DOHH2 (cell line): ENCODE measurements at regions not wholly inside any gene's neighbourhood (a gene's known extent, or its start where the extent isn't known, plus 50 kb on each side); places are given as distances from the start of the nearest gene placed in this dataset.

Experiments
- CTCF ChIP-seq: fragments of 200-600 bp; sonication (generic); IDR thresholded peaks from one replicate; pipeline ENCODE4 v1.5.1; 2014; ENCODE audit warnings: antibody characterized with exemption, mild to moderate bottlenecking, low read depth, low read length; ENCODE audit not compliant: poor library complexity, severe bottlenecking
- EZH2phosphoT487 ChIP-seq: fragments of 200-600 bp; sonication (generic); IDR thresholded peaks from 2 replicates; pipeline ENCODE4 v1.6.1; 2017; ENCODE audit warnings: borderline replicate concordance, mild to moderate bottlenecking, antibody characterized with exemption, low read length, moderate library complexity, mixed read lengths

DNA sequence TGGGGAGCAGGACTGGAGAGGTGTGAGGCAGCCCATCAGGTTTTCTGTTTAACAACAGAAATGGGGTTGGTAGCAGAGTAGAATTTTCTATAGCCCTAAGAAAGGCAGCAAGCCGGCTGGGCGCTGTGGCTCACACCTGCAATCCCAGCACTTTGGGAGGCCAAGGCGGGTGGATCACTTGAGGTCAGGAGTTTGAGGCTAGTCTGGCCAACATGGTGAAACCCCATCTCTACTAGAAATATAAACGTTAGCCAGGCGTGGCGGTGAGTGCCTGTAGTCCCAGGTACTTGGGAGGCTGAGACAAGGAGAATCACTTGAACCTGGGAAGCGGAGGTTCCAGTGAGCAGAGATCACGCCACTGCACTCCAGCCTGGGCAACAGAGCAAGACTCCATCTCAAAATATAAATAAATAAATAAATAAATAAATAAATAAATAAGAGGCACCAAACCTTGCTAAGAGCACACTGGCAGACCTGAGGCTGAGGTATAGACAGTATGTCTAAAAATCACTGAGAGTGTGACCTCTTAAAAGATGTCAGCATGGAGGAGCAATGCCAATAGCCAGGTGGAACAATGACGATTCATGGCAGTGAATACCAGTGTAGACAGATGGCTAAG is 115.6 kb downstream of the SLC38A4 start:
- TF ChIP-seq CTCF (no peak), EZH2phosphoT487 (no peak)
